HL-60 (cell line): ENCODE measurements at regions not wholly inside any gene's neighbourhood (a gene's known extent, or its start where the extent isn't known, plus 50 kb on each side); places are given as distances from the start of the nearest gene placed in this dataset.

Experiments
- DNase-seq, 2 experiments: peaks; one replicate each; pipeline ENCODE4 v3.0.0-alpha.2; 2010 to 2020; ENCODE audit warnings: low read depth in 1 of 2, low spot score in 1 of 2
- H3K27ac ChIP-seq: fragments of 250-450 bp; sonication (Bioruptor Pico); replicated peaks from 2 replicates; pipeline ENCODE4 v1.5.1; 2020; ENCODE audit warnings: mild to moderate bottlenecking, moderate library complexity
- H3K27me3 ChIP-seq: fragments of 250-450 bp; sonication (Bioruptor Pico); 2 replicates; pipeline ENCODE4 v1.5.1; 2021; ENCODE audit warnings: mild to moderate bottlenecking, moderate library complexity; ENCODE audit not compliant: insufficient read depth, poor library complexity, severe bottlenecking
- H3K4me3 ChIP-seq: replicated peaks from 2 replicates; pipeline ENCODE4 v1.5.1; 2011; ENCODE audit warnings: mild to moderate bottlenecking, control low read depth, low read length; ENCODE audit not compliant: insufficient read depth
- CTCF ChIP-seq: IDR thresholded peaks from one replicate; pipeline ENCODE4 v1.5.1; 2011; ENCODE audit warnings: low read length, control low read depth, inconsistent platforms; ENCODE audit not compliant: insufficient read depth
- GABPA ChIP-seq: IDR thresholded peaks from 2 replicates; pipeline ENCODE4 v1.6.1; 2012; ENCODE audit warnings: low read depth
- POLR2AphosphoS5 ChIP-seq: IDR thresholded peaks from 2 replicates; pipeline ENCODE4 v1.6.1; 2012; ENCODE audit warnings: low read depth
- REST ChIP-seq: IDR thresholded peaks from 2 replicates; pipeline ENCODE4 v1.6.1; 2012; ENCODE audit warnings: low read depth; ENCODE audit not compliant: insufficient replicate concordance
- SPI1 ChIP-seq: IDR thresholded peaks from 2 replicates; pipeline ENCODE4 v1.6.1; 2012; ENCODE audit warnings: low read depth, mild to moderate bottlenecking, borderline replicate concordance

DNA sequence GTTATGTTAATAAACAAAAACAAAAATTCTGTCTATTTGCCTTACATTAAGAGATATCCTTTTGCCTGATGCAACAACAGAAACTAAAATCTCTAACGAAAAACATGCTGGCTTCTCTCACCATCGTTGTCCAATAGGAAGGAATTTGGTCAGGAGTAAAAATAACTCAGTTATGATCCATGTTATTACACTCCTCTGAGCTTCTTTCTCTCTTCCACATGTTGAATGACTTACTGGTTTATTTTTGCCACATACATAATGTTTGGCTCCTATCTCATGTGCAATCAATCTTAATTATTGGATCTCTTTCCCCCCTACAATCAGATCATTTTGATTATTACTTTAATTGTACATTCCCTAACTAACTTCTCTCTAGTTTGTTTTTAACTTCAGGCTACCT lies 688.4 kb downstream of the USP25 start:
- H3K4me3 ChIP-seq = no peak overlapping the region
- no peak for DNase-seq
- H3K27me3 ChIP-seq = no peaks in the 10 kb centered on the region
- no peak for TF ChIP-seq CTCF
- TF ChIP-seq REST = no peak
- no peak for TF ChIP-seq SPI1
- no peak for TF ChIP-seq POLR2AphosphoS5
- TF ChIP-seq GABPA = no peak
- no peak overlapping the region for H3K27ac ChIP-seq

- H3K27ac ChIP-seq = no peak overlapping the region
- no peaks in the 10 kb centered on the region for H3K27me3 ChIP-seq
- no peak for DNase-seq
- H3K4me3 ChIP-seq = no peak overlapping the region
- TF ChIP-seq CTCF (no peak), SPI1 (no peak), GABPA (no peak), REST (no peak), POLR2AphosphoS5 (no peak)
Observed at GRCh38 chr21:16418642-16419041, 688.9 kb downstream of the USP25 start.

GRCh38 chr21:16419188-16419921 lies 689.6 kb downstream of the USP25 start:
- TF ChIP-seq POLR2AphosphoS5 = no peak
- no peak for TF ChIP-seq SPI1
- TF ChIP-seq CTCF = no peak
- TF ChIP-seq REST = no peak
- Histone ChIP-seq H3K4me3 (no peak overlapping the region), H3K27ac (no peak overlapping the region), H3K27me3 (no peaks in the 10 kb centered on the region)
- DNase-seq = no peak
